ENCODE measurements at regions not wholly inside any gene's neighbourhood (a gene's known extent, or its start where the extent isn't known, plus 50 kb on each side); places are given as distances from the start of the nearest gene placed in this dataset.

DNA sequence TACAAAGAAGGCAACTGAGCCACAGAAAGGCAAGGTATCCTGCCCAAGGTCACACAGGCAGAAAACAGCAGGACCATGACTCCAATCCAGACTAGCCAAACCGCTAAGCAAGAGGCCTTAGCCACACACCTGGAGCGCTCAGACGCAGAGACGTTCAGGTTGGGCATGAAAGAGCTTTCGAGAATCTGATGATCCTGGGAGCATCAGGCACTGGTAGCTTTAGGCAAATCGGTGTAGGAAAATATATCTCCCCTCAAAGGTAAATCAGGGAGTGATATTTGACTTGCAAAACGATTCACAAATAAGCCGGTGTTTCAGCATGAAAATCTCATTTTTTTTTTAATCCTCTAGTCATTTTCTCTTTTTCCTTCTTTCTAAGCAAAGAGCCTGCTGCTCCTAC is 279.0 kb downstream of the MRTFB start:
- Histone ChIP-seq H3K27me3 (ENCODE audit: insufficient read depth, low read length) (no peaks in the 10 kb centered on the region), H2BK120ac (ENCODE audit: insufficient read depth, low read length, poor library complexity) (no peak overlapping the region), H4K12ac (ENCODE audit: low read depth, low read length) (no peak overlapping the region), H3K14ac (ENCODE audit: low read length) (no peak overlapping the region), H3K9ac (ENCODE audit: low read length) (no peak overlapping the region), H3K36me3 (ENCODE audit: control insufficient read depth in 1 of 2, insufficient read depth in 2 of 2, low read length in 2 of 2) (no peaks in the 10 kb centered on the region), H3K27ac (ENCODE audit: low read depth, low read length) (no peak overlapping the region), H3K4ac (ENCODE audit: low read depth, low read length) (no peak overlapping the region), H3K4me2 (ENCODE audit: low read length) (no peak overlapping the region), H2BK5ac (ENCODE audit: low read depth, low read length, poor library complexity) (no peak overlapping the region), H4K8ac (ENCODE audit: low read depth, low read length) (no peak overlapping the region), H2AFZ (ENCODE audit: insufficient read depth, low read length, poor library complexity) (no peak overlapping the region), H3K18ac (ENCODE audit: low read length) (no peak overlapping the region), H2BK12ac (ENCODE audit: low read length) (no peak overlapping the region), H2AK5ac (ENCODE audit: low read length) (no peak overlapping the region), H3K79me1 (ENCODE audit: low read length) (no peaks in the 10 kb centered on the region), H3K4me3 (ENCODE audit: low read depth, low read length) (no peak overlapping the region), H3K4me1 (ENCODE audit: control insufficient read depth in 1 of 2, insufficient read depth in 2 of 2, low read length in 2 of 2) (peaks cover 0 to 2% of the 10 kb centered on the region in 2 experiments), H3K9me3 (ENCODE audit: insufficient read depth, low read depth, low read length) (peaks cover 3% of the 10 kb centered on the region), H3K79me2 (ENCODE audit: control insufficient read depth, insufficient read depth, low read length, poor library complexity) (no peaks in the 10 kb centered on the region), H3K23ac (ENCODE audit: low read length) (no peak overlapping the region), H4K91ac (ENCODE audit: low read depth, low read length) (no peak overlapping the region)
- WGBS (ENCODE audit: extremely low coverage, insufficient coverage, insufficient read length) = no CpG with 5 or more reads among the region's 8 CpGs
- no peak for DNase-seq

DNA sequence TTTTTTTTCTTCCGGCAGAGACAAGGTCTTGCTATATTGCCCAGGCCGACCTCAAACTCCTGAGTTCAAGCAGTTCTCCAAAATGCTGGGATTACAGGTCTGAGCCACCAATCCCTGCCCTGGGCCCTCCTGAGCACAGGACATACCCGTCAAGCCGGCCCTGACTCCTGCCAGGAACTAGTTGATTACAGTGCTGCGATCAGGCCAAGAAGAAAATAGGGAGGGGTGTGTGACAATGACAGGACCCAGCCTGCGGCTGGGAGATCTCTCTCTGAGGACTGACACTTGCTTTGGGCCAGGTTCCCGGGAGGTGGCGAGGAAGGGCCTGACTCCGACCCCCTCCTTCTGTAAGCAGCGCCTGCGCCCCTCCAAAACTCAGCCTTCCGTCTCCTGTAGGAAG is 276.6 kb downstream of the MRTFB start:
- Histone ChIP-seq H3K9me3 (ENCODE audit: insufficient read depth, low read depth, low read length) (peaks cover 5% of the 10 kb centered on the region), H2AK5ac (ENCODE audit: low read length) (no peak overlapping the region), H3K27ac (ENCODE audit: low read depth, low read length) (no peak overlapping the region), H3K4me3 (ENCODE audit: low read depth, low read length) (no peak overlapping the region), H2BK12ac (ENCODE audit: low read length) (no peak overlapping the region), H3K9ac (ENCODE audit: low read length) (no peak overlapping the region), H3K79me1 (ENCODE audit: low read length) (no peaks in the 10 kb centered on the region), H3K23ac (ENCODE audit: low read length) (no peak overlapping the region), H2BK5ac (ENCODE audit: low read depth, low read length, poor library complexity) (peak overlapping the region; percentile 11), H3K36me3 (ENCODE audit: control insufficient read depth in 1 of 2, insufficient read depth in 2 of 2, low read length in 2 of 2) (no peaks in the 10 kb centered on the region), H2BK120ac (ENCODE audit: insufficient read depth, low read length, poor library complexity) (no peak overlapping the region), H3K4me1 (ENCODE audit: control insufficient read depth in 1 of 2, insufficient read depth in 2 of 2, low read length in 2 of 2) (peaks cover 0 to 2% of the 10 kb centered on the region in 2 experiments), H3K18ac (ENCODE audit: low read length) (no peak overlapping the region), H3K4ac (ENCODE audit: low read depth, low read length) (no peak overlapping the region), H3K4me2 (ENCODE audit: low read length) (no peak overlapping the region), H4K8ac (ENCODE audit: low read depth, low read length) (no peak overlapping the region), H4K12ac (ENCODE audit: low read depth, low read length) (no peak overlapping the region), H3K14ac (ENCODE audit: low read length) (no peak overlapping the region), H4K91ac (ENCODE audit: low read depth, low read length) (no peak overlapping the region), H3K79me2 (ENCODE audit: control insufficient read depth, insufficient read depth, low read length, poor library complexity) (no peaks in the 10 kb centered on the region), H2AFZ (ENCODE audit: insufficient read depth, low read length, poor library complexity) (no peak overlapping the region), H3K27me3 (ENCODE audit: insufficient read depth, low read length) (no peaks in the 10 kb centered on the region)
- no CpG with 5 or more reads among the region's 12 CpGs for WGBS (ENCODE audit: extremely low coverage, insufficient coverage, insufficient read length)
- DNase-seq = no peak

DNA sequence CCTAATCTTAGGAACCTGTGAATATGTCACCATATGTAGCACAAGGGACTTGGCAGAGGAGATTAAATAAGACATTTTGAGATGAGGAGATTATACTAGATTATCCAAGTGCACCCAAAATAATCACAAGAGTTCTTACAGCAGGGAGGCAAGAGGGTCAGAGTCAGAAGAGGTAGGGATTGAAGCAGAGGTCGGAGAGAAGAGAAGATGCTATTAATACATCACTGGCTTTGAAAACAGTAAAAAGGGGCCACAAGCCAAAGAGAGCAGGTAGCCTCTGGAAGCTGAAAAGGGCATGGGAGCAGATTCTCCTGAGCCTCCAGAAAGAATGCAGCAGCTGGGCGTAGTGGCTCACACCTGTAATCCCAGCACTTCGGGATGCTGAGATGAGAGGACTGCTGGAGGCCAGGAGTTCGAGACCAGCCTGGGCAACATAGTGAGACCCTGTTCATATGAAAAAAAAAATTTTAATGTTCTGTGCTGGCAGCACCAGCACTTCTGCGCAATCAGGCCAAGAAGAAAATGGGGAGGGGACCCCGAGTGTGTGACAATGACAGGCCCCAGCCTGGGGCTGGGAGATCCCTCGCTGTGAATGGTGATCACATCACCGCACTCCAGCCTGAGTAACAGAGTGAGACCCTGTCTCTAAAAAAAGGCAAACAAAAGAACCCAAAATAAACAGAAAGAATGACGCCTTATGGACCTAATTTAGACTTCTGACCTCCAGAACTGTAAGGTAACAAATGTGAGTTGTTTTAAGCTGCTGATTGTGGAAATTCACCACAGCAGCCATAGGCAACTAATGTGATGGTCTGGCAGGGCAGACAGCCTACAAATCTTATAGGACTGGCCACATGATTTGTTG is 275.4 kb downstream of the MRTFB start:
- Histone ChIP-seq H3K4me2 (ENCODE audit: low read length) (no peak overlapping the region), H3K4me1 (ENCODE audit: control insufficient read depth in 1 of 2, insufficient read depth in 2 of 2, low read length in 2 of 2) (peaks cover 0 to 2% of the 10 kb centered on the region in 2 experiments), H4K8ac (ENCODE audit: low read depth, low read length) (no peak overlapping the region), H3K4ac (ENCODE audit: low read depth, low read length) (no peak overlapping the region), H3K9me3 (ENCODE audit: insufficient read depth, low read depth, low read length) (peaks cover 5% of the 10 kb centered on the region), H3K79me2 (ENCODE audit: control insufficient read depth, insufficient read depth, low read length, poor library complexity) (no peaks in the 10 kb centered on the region), H4K12ac (ENCODE audit: low read depth, low read length) (no peak overlapping the region), H2AFZ (ENCODE audit: insufficient read depth, low read length, poor library complexity) (no peak overlapping the region), H3K14ac (ENCODE audit: low read length) (no peak overlapping the region), H3K4me3 (ENCODE audit: low read depth, low read length) (no peak overlapping the region), H3K36me3 (ENCODE audit: control insufficient read depth in 1 of 2, insufficient read depth in 2 of 2, low read length in 2 of 2) (no peaks in the 10 kb centered on the region), H3K27ac (ENCODE audit: low read depth, low read length) (no peak overlapping the region), H3K9ac (ENCODE audit: low read length) (no peak overlapping the region), H2BK12ac (ENCODE audit: low read length) (no peak overlapping the region), H4K91ac (ENCODE audit: low read depth, low read length) (no peak overlapping the region), H2BK5ac (ENCODE audit: low read depth, low read length, poor library complexity) (no peak overlapping the region), H3K18ac (ENCODE audit: low read length) (no peak overlapping the region), H3K23ac (ENCODE audit: low read length) (no peak overlapping the region), H2AK5ac (ENCODE audit: low read length) (no peak overlapping the region), H3K27me3 (ENCODE audit: insufficient read depth, low read length) (no peaks in the 10 kb centered on the region), H2BK120ac (ENCODE audit: insufficient read depth, low read length, poor library complexity) (no peak overlapping the region), H3K79me1 (ENCODE audit: low read length) (no peaks in the 10 kb centered on the region)
- WGBS (ENCODE audit: extremely low coverage, insufficient coverage, insufficient read length) = no CpG with 5 or more reads among the region's 9 CpGs
- no peak for DNase-seq

DNA sequence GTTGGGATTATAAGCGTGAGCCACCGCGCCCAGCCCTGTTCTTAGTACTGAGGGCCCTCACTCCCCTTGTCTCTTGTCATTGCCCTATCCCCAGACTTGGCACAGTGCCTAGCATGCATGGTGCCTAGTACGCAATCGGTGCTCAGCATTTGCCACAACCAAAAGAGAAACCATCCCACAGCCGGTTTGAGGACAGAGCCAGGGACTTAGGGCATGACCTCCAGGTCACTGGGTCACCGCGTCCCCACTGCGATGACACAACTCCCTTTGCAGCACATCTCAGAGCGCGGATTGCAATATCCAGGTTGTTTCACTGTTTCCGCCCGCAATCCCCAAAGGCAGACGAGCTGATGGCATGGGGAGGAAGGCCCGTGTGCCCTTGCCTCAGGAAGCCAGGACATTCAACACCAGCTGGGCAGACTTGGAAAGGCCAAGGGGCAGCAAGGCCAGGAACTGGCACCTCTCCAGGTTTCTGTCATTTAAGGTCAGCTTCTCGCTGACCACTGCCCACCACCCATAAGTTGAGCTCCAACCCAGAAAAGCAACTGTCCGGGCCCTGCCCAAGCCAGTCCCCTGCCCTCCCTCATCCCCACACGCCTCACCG is 274.5 kb downstream of the MRTFB start:
- Histone ChIP-seq H2BK12ac (ENCODE audit: low read length) (no peak overlapping the region), H3K4me3 (ENCODE audit: low read depth, low read length) (no peak overlapping the region), H4K91ac (ENCODE audit: low read depth, low read length) (no peak overlapping the region), H3K4me1 (ENCODE audit: control insufficient read depth in 1 of 2, insufficient read depth in 2 of 2, low read length in 2 of 2) (peaks cover 0 to 2% of the 10 kb centered on the region in 2 experiments), H3K79me1 (ENCODE audit: low read length) (no peaks in the 10 kb centered on the region), H3K27me3 (ENCODE audit: insufficient read depth, low read length) (no peaks in the 10 kb centered on the region), H4K12ac (ENCODE audit: low read depth, low read length) (no peak overlapping the region), H3K9ac (ENCODE audit: low read length) (no peak overlapping the region), H3K14ac (ENCODE audit: low read length) (no peak overlapping the region), H3K18ac (ENCODE audit: low read length) (no peak overlapping the region), H2BK5ac (ENCODE audit: low read depth, low read length, poor library complexity) (no peak overlapping the region), H3K27ac (ENCODE audit: low read depth, low read length) (no peak overlapping the region), H2AK5ac (ENCODE audit: low read length) (no peak overlapping the region), H3K9me3 (ENCODE audit: insufficient read depth, low read depth, low read length) (peaks cover 5% of the 10 kb centered on the region), H4K8ac (ENCODE audit: low read depth, low read length) (no peak overlapping the region), H3K79me2 (ENCODE audit: control insufficient read depth, insufficient read depth, low read length, poor library complexity) (no peaks in the 10 kb centered on the region), H2BK120ac (ENCODE audit: insufficient read depth, low read length, poor library complexity) (no peak overlapping the region), H3K4me2 (ENCODE audit: low read length) (no peak overlapping the region), H3K4ac (ENCODE audit: low read depth, low read length) (no peak overlapping the region), H3K23ac (ENCODE audit: low read length) (no peak overlapping the region), H2AFZ (ENCODE audit: insufficient read depth, low read length, poor library complexity) (no peak overlapping the region), H3K36me3 (ENCODE audit: control insufficient read depth in 1 of 2, insufficient read depth in 2 of 2, low read length in 2 of 2) (no peaks in the 10 kb centered on the region)
- no peak for DNase-seq
- WGBS (ENCODE audit: extremely low coverage, insufficient coverage, insufficient read length) = no CpG with 5 or more reads among the region's 19 CpGs

Data from trophoblast cell (in vitro differentiated cells and primary cell).